SK-N-MC (cell line): ENCODE measurements at regions not wholly inside any gene's neighbourhood (a gene's known extent, or its start where the extent isn't known, plus 50 kb on each side); places are given as distances from the start of the nearest gene placed in this dataset.

Experiments used
- EZH2 ChIP-seq: fragments of 200-600 bp; sonication (generic); IDR thresholded peaks from one replicate; pipeline ENCODE4 v1.6.1; 2017; ENCODE audit warnings: antibody characterized with exemption
- POLR2AphosphoS5 ChIP-seq: IDR thresholded peaks from 2 replicates; pipeline ENCODE4 v1.6.1; 2012; ENCODE audit warnings: mild to moderate bottlenecking, low read depth, low read length, borderline replicate concordance

GRCh38 chr10:130393342-130393741 is 257.2 kb downstream of the GLRX3 start:
- TF ChIP-seq EZH2 (no peak), POLR2AphosphoS5 (no peak)
